ENCODE measurements at regions not wholly inside any gene's neighbourhood (a gene's known extent, or its start where the extent isn't known, plus 50 kb on each side); places are given as distances from the start of the nearest gene placed in this dataset.
A peak's percentile ranks its signal among the peaks of the same experiment; 100 is the strongest.
"Not testable (repeated sequence)": the region's sequence is repeated elsewhere in the genome, so short reads cannot be mapped to it uniquely, and the experiment has no call there.

DNA sequence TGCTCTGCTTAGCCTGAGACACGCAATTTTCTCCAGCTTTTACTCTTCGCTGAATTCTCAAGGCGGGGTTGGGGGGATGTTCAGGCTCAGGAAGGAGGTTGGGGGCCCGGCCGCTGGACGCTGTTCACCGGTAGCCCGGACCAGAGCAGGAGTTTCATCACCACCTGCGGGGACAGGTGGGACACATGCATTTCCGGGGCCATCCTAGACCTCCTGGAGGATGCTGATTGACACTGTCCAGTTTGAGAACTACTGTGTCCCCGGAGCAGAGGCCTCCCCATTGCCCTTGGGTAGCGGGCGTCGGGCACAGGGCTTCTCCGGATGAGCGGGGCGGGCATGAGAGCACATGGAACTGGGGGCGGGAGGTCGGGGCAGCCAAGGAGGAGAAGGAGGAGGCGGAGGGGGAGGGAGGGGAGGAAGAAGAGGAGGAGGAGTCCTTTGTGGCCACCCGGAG lies 144.0 kb upstream of the GRK3 start:
- no peak for DNase-seq

DNA sequence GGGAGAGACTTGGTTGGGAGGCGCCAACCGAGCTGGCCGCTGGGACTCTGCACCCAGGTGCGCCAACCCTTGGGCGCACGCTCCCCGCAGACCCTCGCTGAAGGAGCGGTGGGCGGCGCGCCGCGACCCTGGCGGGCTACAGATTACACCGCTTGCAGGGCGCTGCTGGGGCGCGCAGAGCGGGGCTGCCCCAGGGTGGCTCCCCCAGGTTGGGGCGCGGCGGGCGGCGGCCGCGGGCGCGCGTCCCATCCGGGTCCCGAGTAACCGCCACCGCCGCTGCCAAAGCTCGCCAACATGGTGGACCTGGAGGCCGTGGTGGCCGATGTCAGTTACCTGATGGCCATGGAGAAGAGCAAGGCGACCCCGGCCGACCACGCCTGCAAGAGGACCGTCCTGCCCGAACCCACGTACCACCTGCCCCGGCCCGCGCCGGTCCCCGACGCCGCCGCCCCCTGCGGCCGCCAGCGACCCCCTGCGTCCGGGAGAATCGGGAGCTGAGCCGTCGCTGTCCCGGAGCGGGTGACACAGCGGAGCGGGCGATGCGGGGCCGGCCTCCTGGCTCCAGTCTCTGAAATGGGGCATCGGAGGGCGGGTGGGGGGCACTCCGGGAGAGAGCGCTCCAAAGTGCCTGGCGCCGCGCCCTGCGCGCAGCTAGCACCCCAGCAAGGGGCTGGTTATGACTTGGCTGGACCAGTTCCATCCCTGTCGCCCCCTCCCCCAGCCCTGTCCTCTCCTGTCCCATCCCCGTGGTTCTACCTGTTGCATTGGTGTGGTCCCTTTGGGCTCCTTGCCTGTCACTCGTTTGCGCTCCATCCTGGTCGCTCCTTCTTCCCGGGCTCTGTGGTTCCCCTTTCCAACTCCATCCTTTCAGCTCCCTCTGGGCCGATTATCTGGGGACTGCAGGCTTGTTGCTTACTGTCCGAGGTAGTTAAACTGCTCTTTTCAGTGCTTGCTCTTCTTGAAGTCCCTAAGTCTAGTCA lies 143.3 kb upstream of the GRK3 start:
- DNase-seq: no peak

DNA sequence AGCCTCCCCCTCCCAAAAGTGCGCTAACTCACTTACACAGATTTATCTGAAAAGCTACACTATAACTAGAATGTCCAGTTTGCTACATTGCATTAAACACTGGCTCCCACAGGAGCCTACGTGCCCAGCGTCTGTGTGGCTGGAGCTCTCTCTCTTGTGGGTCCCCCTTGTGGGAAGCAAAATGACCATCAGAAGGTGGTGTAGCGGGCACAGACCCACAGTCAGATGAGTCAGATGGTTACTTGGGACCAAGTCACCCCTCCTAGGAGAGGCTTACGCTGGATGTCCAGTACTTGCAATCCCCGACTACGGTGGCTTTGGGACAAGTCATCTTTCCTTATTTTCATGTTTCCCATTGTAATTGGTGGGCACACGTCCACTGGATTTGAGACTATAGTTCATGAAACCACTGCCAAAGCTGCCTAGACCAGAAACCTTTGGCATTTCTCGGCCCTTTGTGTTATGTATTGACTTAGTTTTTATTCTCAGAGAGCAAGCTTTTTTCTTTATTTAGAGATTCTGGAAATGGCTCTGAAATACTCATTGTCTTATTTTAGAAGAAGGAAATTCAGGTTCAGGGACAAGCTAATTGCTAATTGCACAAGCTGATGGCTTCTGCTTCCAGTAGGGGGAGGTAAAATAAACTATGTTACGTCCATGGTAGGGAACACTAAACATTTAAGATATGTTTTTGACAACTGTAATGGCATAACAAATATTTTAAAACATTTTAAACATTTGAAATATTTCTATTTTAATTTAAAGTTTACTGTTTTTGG lies 137.8 kb upstream of the GRK3 start:
- not testable (repeated sequence) for DNase-seq

DNA sequence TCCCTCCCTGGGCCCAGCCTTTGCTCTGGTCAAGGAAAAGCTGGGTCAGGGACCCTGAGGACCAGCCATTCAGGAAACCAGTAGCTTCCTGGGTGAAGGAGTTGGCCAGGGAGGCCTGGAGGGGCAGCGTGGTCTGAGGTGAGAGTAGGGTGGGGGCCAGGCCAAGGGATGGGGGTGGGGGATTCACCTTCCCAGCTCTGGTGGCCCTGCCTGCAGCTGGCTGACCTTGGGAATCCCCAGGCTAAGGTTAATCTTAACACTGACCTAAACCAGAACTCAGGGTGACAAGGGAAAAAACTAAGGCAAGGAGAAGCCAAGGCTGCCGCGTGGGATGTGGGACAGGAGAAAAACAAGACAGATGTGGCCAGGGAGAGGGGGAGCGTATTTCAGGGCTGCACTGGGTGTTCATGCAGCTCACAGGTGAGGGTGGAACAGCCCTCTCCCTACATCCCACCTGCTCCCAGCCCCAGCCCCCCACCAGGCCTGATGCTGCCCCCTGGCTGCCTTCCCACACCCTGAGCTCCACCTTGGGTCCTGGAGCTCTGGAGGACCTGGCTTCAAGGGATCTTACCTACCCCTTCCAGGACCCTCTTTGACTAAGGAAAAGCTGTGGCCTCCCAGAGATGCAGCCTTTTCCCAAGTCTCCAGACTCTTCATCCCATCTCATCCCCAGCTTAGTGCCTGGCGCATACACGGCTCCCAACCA lies 132.7 kb upstream of the GRK3 start:
- DNase-seq: not testable (repeated sequence)

DNA sequence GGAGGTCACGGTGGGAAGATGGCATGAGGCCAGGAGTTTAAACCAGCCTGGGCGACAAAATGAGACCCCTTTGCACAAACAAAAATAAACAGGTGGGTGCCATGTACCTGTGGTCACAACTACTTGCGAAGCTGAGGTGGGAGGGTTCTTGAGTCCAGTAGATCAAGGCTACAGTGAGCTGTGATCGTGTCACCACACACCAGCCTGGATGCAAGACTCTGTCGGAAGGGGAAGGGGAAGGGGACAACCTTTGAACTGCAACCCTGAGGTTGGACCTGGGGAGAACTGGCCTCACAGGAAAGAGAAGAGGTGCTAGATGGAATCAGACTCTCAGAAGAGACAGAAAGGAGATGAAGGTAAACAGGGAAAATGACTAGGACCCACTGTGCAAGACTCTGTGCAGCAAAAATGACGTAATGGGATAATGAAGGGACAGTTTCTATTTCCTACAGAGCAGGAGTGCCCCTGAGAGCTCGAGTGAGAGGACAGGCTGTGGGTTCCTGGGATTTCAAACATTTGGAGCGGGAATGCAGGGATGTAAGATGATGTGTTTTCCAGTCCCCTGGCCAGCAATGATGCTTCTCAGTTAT lies 131.0 kb upstream of the GRK3 start:
- DNase-seq: not testable (repeated sequence)

DNA sequence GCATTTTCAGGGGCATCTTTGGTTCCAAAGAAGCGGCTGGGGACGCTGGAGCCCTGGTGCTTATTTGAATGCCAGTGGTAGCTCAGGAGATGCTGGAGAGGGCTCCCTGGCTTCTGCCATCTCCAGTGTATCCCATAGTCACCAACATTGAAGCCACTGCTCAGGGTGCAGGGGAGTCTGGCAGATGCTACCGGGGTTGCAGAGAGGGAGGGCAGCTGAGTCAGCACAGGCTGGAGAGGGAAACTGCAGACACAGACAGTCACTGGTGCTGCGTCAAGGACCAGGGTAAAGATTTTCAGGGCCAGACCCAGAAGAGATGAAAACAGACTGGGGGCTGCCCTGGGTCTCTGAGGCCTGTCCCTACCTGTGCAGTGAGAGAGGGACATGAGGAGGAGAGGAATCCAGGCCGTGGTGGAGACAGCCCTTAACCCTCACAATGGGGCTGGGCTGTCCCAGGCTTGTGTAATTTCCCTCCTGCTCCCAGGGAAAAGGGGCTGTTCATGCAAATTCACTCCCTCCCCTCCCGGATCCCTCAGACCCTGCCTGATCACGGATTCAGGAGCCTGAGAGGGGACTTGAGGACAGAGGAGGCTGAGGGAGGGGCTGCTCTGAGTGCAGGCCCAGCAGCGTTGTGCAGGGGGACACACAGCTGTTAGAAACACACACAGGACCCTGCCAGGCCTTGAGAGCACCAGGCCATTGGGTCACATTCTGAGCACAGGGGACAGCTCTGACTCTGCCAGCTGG lies 126.9 kb upstream of the GRK3 start:
- DNase-seq: no peak

DNA sequence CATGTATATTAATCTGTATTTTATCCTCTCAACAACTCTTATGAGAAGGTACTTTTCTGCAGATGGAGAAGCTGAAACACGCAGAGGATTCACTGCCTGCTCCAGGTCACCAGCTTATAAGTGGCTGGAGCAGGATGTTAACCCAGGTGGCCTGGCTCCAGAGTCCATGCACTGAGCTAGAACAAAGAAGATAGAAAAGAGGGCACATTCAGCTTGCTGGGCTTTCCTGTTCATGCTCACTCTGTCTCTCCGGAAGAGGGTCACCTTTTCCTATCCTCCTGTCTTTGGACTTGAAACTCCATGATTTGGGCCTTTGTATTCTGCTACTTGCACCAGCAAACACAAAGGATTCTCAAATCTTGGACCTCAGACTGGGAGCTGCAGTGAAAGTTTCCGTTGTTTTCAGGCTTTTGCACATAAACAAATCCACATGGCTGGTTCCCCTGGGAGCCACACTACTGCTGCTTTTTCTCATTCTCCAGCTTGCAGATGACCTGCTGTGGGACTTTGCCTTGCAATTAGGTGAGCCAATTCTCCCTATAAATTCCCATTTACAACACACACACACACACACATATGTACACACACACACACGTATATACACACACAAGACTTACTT lies 117.3 kb upstream of the GRK3 start:
- no peak for DNase-seq

DNA sequence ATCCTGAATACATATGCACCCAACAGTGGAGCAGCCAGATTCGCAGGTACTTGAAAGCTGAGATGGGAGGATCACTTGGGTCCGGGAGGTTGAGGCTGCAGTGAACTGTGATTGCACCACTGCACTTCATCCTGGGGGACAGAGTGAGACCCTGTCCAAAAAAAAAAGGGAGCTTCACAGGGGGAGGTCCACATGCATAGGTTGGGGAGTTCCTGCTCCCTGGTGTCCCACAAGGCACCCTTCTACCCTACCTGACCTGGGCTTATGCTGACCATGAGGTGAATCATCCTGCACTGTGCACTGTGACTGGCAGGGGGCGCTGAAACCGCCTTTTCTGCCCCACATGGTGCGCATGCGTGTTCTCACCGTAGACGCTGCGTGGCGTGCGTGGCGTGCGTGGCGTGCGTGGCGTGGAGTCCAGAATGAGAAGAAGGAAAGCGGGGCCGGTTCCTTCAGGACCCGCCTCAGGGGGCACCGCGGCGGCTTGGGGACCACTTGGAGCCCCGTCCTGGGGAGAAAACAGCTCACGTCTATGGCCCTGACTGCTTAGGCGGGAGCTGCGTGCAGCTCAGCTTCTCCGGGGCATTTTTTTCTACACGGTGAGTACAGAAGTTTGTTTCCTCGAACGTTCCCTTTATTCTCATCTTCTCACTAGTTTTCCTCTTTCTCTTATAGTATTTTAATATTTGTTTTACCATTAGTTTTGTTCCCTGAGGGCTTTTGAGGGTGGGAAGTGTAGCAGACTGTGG lies 116.6 kb upstream of the GRK3 start:
- DNase-seq: peak; percentile 55

DNA sequence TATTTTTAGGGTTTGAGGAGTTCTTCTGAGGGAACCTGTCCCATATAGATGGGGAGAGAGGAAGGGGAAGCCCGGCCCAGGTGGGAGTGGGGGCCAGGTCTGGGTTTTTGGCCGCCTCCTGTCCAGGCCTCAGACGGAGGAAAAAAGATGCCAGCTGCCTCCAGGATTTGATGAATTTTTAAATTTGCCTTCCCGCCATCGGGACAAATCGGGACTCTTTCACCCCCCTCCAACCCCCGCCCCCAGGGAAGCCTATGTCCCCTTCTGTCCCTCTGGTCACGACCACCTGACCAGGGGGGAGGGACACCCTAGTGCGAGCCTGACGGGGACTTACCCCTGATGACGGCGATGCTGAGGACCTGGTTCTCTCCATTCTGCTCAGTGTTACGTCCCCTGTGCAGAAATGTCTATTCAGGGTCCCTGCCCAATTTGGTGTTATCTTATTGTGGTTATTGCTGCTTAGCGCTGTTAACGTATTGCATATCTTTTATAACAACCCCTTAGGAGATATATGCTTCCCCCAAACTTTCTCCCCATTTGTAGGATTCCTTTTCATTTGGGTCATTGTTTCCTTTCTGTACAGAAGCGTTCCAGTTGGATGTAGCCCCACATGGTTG lies 115.9 kb upstream of the GRK3 start:
- no peak for DNase-seq

DNA sequence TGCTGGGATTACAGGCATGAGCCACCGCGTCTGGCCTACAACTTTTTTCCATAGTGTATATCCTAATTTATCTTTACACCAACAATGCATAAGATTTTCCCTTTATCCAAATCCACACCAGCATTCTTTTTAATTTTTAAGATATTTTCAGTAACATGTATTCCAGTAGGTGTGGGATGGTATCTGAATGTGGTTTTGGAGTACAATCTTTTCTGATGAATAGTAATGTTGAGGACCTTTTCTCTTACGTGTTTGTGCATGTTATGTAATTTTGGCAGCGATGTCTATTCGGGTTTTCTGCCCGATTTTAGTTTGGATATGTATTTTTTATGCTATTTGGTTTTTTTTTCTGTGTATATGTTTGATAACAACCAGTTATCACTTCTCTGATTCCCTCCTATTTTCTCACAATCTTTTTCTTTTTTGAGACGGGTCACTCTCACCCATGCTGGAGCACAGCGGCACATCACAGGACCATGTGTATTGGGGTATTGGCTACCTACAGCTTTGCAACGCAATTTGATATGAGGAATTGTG lies 114.6 kb upstream of the GRK3 start:
- DNase-seq: no peak

DNA sequence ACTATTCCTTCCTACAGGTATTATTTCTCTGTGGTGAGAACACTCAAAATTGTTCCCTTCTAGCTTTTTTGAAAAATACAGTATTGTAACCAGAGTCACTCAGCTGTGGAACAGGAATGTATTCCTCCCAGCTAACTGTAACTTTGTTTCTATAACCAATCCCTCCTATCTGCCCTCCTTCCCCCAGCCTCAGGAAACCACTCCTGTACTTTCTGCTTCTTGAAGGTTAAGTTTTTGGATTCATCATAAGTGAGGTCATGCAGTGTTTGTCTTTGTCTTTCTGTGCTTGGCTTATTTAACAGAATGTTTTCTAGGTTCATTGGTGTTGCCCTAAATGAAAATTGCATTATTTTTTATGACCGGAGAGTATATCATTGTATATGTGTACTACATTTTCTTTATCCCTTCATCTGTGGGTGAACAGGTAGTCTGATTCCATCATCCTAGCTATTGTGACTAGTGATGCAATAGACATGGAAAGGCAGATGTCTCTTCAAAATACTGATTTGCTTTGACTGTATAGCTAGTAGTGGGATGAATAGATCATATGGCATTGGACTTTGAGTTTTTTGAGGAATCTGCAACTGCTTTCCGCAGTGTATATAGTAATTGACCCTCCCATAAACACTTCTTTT lies 112.9 kb upstream of the GRK3 start:
- no peak for DNase-seq

DNA sequence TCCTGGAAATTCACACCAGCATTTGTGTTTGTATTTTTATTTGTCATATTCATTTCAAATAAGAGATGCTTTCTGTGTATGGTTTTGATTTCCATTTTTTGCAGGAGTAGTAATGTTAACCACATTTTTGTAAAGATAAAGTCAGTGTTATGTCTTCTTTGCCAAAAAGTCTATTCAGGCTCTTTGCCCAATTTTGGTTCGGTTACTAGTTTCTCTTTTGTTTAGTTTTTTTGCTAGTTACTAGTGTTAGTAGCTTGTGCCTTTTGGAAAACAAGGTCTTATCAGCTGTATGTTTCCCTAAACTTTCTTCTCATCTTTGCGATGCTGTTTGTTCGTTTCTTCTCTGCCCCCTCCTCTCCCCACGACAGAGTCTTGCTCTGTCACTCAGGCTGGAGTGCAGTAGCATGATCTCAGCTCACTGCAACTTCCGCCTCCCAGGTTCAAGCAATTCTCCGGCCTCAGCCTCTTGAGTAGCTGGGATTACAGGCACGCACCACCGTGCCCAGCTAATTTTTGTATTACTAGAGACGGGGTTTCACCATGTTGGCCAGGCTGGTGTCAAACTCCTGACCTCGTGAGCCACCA lies 112.3 kb upstream of the GRK3 start:
- DNase-seq: no peak

DNA sequence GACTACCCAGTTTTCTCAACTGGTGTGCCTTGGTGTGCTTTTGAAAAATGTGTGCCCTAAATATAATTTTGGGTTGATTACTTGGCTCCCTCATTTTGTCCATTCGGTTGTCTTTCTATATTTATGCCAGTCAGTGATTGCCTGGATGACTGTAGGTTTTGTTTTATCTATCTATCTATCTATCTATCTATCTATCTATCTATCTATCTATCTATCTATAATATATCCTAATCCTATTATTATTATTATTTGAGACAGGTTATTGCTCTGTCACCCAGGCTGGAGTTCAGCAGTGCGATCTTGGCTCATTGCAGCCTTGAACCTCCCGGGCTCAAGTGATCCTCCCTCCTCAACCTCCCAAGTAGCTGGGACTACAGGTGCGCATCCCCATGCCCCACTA lies 111.4 kb upstream of the GRK3 start:
- no peak for DNase-seq

DNA sequence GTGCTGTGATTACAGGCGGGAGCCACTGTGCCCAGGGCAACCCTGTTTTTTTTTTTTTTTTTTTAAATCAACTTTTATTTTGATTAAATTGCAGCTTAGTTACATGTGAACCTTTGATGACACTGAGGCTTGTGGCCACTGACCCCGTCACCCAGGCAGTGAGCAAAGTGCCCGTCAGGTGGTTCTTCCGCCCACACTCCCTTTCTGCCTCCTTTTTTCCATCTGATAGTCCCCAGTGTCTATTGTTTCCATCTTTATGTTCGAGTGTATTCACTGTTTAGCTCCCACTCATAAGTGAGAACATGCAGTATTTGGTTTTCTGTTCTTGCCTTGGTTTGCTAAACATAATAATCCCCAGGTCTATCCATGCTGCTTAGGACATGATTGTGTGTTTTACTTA lies 110.9 kb upstream of the GRK3 start:
- DNase-seq: no peak

DNA sequence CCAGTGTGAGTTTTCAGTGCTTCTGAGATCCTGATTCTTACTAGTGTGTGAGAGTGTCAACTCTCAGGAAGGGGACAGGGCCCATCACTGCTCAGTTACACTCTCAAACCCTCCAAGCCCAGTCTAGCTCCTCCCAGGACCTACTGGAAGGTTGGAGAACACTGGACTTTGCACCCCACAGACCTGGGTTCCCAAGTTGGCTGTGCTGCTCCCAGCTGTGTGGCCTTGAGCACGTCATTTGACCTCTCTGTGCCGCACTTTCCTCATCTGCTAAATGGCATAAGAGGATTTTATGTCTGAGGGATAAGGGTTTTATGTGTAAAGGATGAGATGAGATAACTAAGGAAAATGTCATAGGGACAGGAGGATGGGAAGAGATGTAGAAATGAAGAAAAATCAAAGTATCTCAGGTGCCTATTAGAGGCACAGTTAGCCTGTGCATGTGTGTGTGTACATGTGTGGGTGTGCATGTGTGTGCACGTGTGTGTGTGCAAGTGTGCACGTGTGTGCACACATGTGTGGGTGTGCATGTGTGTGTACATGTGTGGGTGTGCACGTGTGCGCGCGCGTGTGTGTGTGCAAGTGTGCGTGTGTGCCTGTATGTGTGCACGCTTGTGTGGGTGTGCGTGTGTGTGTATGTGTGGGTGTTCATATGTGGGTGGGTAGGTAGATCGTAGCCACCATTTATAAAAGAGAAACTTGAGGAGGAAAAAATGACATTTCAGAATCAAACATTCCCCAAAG lies 108.0 kb upstream of the GRK3 start:
- not testable (repeated sequence) for DNase-seq

DNA sequence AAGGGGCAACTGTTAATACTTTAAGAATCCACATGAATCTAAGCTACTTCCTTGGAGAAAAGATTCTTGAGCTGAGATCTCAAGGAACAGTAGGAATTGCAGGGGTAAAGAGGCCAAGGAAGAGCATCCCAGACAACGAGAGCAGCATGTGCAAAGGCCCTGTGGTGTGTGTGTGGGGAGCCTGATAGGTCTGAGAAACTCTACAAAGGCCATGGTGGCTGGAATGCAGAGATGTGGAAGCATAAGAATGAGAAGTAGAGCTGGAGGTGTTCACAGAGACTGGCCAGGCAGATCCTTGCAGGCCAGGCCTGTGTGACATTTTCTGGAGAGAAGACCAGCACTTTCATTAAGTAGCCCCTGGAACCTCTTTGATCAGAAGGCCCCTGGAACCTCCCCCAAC lies 105.8 kb upstream of the GRK3 start:
- not testable (repeated sequence) for DNase-seq

DNA sequence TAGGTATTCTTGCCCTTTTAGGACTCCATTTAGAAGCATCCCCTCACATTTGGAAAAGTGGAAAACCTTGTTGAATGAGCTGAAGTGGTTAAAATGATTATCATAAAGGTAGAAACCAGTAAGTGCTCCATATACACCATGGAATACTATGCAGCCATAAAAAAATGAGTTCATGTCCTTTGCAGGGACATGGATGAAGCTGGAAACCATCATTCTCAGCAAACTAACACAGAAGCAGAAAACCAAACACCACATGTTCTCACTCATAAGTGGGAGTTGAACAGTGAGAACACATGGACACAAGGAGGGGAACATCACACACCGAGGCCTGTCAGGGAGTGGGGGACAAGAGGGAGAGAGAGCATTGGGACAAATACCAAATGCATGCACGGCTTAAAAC lies 103.8 kb upstream of the GRK3 start:
- not testable (repeated sequence) for DNase-seq

DNA sequence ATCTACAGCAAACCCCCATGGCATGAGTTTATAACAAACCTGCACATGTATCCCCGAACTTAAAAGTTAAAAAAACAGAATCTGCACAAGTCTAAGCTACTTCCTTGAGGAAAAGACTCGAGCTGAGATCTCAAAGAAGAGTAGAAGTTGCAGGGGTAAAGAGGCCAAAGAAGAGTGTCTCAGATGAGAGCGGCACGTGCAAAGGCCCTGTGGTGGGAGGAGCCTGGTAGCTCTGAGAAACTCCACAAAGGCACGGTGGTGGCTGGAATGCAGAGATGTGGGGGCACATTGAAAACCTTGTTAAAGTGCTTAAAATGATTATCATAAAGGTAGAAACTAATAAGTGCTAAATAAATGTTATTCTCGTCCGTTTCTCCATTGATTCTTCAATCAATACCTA lies 103.2 kb upstream of the GRK3 start:
- DNase-seq: no peak

Data from NCI-H748 treated with DMSO at 0.1 percent for 48 hours (cell line).